ENCODE measurements at regions not wholly inside any gene's neighbourhood (a gene's known extent, or its start where the extent isn't known, plus 50 kb on each side); places are given as distances from the start of the nearest gene placed in this dataset.

DNA sequence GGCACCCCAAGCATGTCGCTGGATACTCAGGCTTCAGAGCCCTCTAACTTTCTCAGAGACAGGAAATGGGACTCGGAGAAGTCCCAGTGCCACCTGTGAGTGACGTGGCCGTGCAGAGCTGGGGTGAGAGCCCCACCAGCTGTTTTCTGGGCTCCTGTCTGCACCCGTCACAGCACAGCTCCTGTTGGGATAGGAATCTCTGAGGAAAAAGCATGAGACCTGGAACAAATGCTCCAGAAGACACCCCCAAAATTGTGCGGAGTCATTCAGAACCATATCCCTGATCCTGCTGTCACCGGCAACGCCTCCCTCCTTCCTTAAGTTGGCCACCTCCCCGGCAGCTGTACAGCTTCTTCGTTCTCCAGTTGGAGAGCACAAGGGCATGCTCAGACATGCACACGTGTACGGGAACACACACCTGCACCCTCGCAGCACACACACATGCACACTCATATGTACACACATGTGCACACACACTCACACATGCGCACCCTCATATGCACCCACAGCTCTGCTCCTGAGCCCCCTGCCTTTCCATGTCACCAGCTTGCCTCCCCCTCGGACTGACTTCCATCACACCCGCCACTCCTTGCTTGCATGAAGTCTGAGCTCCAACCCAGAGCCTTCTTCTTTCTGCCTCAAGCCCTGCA, 1430.0 kb downstream of the BRD1 start:
- DNase-seq (ENCODE audit: low read depth), result no peak

DNA sequence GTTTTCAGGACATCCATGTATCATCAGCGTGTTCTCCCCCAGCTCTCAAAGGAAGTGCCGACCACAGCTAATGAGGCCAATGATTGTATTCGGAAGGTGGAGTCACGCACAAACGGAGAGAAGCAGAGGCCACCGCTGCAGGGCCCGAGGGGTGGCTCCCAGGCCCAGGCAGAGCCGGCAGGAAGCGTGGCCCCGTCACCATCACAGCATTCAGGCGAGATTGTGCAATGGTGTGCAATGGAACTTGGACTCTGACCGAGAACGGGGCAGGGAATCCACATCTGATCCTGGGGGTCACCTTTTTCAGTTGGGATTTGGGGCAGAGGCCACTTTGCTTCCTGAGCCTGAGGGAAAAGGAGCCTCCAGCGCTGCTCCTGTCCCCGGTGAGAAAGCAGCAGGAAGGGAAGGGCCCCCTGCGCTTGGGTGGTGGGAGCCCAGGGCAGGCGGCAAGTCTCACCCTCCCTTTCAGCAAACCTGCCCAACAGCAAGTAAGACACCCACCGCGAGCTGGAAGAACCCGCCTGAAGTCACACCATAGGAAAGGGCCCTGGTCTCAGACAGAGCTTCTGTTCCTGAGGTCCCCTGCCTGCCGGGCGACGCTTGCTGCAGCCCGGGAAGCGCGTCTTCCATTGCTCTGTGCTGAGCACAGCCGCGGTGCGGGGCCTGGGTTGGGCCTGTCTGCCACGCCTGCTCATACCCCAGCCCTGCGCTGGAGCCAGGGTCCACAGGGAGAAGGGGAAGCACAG, 1430.7 kb downstream of the BRD1 start:
- DNase-seq (ENCODE audit: low read depth), result no peak

DNA sequence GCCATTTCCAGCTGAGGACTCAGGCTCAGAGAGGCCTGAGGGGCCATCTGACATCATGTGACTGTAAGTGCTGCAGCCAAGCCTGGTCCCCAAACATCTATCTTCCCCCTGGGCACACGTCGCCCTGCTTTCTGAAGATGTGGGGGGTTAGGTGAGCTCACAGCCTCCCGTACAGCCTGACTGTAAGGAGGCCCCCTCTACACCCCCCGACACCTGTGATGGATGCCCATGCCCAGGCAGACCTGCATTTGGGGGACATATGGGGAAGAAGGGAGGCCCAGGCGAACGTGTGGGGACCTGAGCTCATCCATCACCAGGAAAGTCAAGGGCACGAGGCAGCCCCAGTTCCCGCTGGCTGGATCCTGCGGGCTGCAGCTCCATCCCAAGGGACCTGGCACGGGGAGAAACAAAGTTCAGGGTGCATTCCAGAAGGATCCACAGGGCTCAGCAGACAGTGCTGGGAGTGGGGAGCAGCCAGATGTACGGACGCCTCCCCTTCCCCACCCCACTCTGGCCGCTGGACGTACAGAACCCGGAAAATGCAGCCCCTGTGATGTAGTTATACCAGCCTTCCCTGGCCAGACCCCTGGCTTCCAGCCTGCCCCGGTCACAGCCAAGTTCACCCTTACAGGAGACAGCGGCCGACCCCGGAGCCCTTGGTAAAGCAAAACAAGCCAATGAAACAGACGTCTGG, 1431.4 kb downstream of the BRD1 start:
- DNase-seq (ENCODE audit: low read depth), result no peak

DNA sequence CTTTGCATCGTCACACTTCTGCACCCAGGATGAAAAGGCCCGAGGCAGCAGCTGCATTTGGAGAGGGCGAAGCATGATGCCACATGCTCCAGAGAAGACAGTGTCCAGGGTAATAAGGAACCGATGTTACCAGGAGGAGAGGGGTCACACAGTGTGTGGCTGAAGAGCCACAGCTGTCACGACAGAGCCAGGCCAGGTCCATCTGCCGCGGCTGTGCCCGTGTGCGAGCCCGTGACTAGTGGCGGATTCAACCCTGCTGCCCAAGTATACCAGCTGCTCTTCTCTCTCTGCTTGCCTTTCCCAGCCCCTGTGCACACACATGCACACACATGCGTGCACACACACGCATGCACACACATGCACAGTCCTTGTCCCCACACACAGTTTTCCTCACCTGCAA, 1432.5 kb downstream of the BRD1 start:
- no peak for DNase-seq (ENCODE audit: low read depth)

DNA sequence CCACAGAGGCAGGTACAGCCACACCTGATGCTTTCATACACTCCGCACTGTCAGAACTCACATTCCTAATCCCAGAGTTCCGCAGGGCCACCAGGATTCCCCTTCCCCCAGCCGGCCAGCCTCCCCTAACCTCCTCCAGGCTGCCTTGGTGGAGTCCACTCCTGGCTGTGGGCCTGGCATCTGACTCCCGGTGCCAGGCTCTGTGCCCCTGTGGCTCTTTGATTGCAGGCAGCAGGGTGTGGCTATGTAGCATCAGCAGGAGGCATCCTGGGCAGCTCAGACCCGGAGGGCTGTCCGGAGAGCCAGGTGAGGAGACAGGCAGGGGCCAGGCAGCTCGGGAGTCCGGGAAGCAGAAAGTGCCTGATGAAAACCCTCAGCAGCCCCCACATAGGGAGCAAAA, 1432.9 kb downstream of the BRD1 start:
- no peak for DNase-seq (ENCODE audit: low read depth)

DNA sequence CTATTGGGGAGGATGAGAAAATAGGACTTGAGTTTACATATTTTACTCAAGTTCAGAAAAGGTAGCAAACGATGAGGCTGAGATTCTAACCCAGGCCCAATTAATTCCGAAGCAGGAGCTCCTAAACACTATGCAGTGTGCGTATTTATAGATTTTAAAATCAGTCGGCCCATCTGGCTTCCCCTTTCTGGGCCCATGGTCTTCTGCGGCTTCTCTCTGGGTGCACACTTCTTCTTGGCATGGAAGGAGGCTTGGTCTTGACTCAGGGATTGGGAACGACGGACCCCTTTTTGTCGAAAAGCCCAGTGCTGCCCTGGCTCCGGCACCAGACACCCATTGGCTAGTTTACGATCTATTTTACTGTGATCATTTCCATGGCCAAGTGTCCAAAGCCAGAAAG, 1433.8 kb downstream of the BRD1 start:
- no peak for DNase-seq (ENCODE audit: low read depth)

DNA sequence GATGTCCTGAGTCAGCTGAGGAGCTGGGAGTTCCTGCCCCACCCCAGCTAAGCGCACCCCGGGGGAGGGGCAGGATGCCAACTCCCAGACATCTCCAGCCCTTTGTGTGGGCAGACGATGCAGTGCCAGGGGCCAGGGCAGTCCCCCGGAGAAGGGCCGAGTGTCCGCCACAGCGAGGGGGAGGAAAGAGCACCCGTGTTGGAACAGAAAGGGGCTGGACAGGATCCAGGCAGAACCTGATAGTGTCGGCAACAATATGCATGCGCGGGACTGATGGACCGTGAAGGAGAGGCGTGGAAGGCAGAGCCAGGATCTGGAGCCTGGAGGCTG, 1434.7 kb downstream of the BRD1 start:
- no peak for DNase-seq (ENCODE audit: low read depth)

DNA sequence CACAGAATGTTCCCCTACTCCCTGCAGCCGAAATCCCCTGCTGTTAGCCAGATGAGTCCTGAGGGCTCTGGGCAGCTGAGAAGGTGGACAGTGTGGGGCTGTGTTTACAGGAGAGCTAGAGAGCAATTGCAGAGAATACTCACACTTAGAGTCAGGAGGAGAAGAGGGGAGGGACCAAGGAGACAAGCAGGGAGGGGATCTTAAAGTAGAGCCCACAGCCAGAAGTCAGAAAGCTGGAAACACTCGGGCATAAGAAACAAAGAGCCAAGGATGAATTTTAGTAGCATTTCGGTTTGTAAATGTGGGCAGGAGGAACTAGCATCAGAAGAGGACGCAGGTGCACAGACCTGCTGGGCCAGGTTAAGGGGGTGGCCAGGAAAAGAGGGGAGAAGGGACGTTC, 1435.9 kb downstream of the BRD1 start:
- DNase-seq (ENCODE audit: low read depth), result no peak

DNA sequence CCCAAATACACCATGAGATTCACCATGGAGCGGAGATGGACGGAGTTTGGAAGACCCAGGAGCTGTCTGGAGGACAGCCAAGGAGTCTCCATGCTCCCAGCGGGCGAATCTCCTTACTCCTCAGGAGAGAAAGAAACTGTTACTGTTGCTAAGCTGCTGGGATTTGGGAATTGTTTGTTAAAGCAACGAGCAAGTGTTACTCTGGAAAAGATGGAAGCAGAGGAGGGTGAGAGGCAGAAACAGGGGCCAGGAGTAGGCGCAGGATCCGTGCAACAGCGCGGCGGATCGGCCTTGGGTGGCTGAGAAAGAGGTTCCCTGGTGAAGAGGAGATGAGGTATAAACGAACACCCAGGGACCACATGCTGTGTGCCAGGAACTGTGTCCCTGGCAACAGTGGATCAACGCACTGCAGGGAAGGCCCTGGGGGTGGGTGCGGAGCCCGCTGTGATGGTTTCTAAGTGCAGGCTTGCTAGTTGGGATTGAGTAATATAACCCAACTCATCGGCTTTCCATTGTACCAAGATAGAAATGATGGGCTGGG, 1436.4 kb downstream of the BRD1 start:
- no peak for DNase-seq (ENCODE audit: low read depth)

DNA sequence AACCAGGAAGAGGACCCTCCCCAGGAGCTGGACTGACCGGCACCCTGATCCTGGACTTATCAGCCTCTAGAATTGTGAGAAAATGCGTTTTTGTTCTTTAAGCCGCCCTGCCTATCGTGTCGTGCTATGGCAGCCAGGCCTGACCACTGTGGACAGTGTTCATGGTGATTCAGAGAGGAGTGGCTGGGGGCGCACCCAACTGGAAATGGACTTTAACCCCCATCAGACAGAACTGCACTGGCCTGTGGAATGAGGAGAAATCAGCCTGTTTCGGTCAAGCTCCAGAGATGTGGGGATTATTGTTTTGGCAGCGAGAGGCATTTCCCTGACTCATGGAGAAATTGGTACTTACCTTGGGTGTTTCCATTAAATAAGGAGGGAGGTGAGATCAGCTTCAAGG, 1437.8 kb downstream of the BRD1 start:
- DNase-seq (ENCODE audit: low read depth), result no peak

DNA sequence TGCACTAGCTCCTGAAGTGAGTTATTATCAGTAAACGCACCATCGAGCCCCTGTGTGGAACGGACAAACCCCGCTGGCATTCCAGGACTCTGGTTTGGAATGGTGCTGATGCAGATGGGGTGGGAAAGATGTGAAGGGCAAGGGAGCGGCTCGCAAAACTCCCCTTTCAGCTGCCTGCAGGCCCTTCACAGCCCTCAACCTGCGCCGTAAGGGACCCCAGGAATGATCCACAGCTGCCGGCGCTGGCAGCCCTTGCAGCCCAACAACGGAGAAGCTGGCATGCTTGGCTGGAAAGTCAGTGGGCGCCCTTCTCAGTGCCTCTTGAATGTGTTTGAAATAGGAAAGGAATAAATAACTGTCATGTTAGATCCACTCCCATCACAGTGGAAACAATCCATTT, 1445.5 kb downstream of the BRD1 start:
- no peak for DNase-seq (ENCODE audit: low read depth)

DNA sequence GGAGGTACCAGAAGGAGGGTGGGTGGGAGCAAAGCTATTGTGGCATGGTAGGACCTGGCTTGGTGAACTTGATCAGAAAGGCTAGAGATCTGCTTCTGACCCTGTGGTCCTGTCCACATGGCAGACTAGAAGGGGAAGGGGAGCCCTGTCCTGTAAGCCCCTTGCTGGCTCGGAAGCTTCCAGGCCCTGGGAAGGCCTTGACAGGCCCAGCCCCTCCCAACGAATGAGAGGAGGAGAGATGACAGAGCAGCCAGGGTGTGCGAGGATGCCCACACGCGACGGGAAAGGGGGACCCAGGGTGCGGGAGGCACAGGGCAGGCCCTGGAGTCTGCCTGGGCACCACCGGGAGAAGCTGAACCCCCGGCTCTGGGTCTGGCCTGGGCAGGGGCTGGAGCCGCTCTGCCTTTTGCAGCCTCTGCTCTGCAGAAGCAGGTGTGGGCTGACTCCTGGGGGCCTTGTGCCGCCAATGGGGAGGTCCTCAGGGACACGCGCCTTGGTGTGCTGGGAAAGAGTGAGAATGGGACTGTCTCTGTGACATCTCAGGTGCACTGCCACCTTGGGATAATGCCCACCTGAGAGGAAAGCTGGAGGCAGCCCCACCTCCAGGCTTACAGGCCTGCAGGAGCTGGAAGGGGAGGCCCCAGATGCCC, 1447.5 kb downstream of the BRD1 start:
- no peak for DNase-seq (ENCODE audit: low read depth)

DNA sequence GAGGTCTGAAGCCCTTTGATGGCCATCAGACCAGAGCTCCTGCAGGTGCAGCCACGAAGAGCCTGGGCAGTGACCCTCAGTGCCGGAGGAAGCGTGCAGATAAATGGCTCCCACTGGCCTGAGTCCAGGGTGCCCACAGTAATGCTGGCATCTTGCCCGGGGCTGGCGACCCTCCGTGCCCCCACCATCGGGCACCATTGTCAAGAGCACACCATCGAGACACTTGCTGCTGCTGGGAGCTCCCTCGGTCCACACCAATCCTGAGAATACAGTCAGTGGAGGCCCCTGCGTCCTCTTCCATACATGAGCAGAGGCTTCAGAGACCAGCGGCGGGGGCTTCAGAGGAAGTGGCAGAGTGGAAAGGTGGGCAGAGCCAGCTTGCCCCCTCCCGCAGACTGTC, 1448.3 kb downstream of the BRD1 start:
- DNase-seq (ENCODE audit: low read depth), result no peak

DNA sequence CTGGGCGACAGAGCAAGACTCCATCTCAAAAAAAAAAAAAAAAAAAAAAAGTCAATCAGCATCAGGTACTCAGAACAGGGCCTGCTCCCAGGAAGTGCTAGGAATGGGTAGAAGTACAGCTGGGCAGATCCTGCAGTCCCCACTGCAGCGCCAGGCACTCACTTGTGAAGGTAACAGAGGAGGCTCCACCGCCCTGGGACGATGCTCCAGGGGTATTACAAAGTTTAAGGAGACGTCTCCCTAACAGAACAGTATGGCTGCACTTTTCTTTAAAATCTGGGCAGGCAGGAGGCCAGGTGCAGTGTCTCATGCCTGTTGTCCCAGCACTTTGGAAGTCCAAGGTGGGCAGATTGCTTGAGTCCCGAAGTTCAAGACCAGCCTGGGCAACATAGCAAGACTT, 1449.0 kb downstream of the BRD1 start:
- no peak for DNase-seq (ENCODE audit: low read depth)

DNA sequence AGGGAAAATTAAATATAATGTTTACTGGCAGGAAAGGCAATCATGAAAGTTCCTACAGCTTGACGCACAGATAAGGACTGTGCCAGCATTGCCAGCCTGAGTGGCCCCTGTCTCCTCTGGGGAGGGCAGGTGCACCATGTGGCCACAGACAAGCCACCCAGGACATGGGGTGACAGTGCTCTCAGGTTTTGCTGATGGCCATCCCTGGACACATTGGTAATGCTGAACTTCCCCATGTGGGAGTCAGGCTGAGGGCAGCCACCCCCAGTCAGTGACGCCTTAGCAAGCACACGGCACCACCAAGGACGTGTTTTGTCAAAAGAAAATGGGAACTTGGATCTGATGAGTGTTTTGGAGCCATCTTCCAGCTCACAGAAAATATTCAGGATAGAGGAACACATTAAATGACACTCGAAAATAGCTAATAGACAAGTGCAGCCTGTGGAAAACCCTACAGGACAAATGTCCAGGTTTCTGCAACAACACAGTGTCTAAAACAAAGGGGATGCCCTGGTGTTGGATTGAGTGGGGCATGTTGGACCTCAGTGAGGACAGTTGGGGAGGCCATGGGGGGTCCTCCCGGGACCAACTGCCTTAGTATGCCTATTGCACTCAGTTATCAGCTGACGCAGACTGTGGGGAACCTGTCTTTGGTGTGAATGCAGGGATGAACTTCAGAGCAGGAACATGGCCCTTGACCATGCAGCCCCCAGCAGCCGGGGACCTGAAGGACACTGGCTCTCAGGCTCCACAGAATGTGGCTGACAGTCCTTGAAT, 1450.5 kb downstream of the BRD1 start:
- DNase-seq (ENCODE audit: low read depth), result no peak

DNA sequence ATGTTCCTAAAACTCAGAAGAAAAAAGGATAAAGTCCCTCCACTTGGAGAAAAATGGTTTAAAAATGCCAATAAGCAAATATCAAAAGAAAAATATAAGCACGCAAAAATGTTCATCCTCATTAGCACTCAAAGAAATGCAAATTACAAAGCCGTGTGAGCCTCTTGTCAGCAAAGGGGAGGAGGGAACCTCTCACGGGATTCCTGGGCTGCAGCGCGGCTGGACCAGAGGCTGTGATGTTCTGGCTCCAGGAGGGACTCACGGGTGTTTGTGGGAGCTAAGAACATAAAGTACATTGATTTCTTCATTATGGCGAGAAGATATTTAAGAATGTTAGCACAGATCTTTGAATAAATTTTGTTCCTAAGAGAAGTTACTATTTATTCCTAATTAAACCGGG, 1451.2 kb downstream of the BRD1 start:
- no peak for DNase-seq (ENCODE audit: low read depth)

DNA sequence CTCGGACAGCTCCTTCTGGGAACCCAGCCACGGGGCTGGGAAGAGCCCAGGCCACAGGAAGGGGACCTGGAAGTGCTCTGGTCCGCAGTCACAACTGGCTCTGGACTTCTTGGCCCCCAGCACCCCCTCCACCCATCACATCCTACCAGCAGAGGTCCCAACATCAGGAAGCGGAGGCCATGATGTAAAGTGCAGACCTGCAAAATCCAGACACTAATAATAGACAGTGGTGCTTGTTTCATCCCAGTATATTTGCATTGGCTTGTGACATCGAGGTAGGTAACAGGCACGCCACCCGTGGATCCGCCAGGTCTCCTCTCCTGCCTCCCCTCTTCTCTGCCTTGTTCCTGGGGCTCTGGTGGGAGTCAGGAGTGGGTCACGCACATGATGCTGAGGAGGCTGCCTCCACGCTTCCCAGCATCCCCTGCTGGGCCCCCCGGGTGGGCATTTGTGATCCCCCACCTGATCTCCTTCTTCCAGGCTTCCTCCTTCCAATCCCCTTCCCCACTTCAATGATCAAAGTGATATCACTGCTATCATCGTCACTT, 1454.0 kb downstream of the BRD1 start:
- DNase-seq (ENCODE audit: low read depth), result no peak

DNA sequence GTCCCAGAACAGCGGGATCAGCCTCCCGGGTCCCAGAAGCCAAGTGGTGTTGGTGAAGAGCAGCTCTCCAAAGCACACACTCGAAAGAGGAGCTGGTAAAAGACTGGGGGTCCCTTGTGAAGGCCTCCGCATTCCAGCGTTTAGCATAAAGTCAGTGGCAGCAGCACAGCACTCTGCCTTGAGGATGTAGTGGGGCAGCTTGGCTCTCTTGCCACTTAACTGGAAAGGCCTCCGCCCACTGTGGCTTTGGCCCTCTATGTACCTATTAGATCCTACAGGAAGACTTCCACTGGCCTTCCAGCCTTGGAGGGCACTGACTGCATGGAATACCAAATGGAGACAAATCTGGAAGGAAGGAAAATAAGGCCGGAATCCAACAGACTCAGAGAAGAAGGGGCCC, 1455.3 kb downstream of the BRD1 start:
- no peak for DNase-seq (ENCODE audit: low read depth)

DNA sequence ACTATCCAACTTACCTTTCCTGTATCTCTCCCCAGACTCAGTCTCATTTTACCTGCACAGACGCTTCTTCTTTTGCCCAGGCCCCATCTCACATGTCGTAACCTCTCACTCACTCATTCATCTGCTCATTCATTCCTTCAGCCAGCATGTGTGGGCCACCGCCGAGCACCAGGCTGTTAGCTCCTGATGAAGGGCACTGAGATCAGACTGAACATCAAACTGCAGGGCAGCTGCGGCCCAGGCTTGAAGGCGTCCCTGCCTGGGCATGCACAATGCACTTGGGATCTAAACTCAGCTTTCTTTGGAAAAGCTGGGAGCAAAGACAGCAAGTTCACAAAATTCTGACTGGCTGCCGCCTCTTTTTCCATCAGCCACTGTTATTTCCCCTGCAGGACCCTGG, 1456.3 kb downstream of the BRD1 start:
- DNase-seq (ENCODE audit: low read depth), result no peak

DNA sequence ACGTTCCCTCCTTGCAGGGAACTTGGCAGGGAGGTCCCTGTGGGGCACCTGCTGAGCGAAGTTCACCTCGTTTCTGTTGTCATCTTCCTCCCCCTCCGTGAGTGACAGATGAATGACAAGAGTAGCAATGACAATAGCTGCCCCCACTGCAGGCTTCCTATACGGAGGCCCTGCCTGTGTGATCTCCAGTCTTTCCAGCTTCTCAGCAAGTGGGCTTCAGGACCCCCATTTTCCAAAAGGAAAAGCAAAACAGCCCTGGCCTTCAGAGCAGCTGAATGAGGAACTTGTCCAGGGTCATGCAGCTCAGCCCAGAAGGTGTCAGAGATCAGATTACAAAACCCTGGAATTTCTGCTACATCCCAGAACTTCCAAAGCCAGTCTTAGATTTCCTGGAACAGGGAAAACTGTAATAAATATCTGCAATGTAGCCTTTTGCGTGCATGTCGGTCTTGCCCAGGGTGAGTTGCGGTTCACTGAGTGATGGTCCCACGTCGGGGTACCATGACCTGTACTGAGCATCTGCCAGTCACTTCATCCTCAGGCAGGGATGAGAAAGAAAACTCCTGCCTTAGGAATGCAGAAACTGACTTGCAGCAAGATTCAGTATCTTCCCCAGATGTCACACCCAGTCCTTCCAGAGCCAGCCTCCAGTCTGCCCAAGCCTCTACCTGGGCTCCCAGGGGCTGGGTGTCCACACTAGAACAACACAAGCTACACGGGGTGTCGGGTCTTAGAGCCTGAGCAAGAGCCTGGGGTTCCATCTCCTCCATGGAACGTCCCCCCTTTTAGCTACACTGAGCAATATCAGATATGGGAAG, 1457.0 kb downstream of the BRD1 start:
- DNase-seq (ENCODE audit: low read depth), result no peak

Data from GM04503 (cell line).